Transverse colon (tissue), 4 donors: ENCODE measurements at regions not wholly inside any gene's neighbourhood (a gene's known extent, or its start where the extent isn't known, plus 50 kb on each side); places are given as distances from the start of the nearest gene placed in this dataset.

Experiments used
- DNase-seq: peaks from one replicate; pipeline ENCODE4 v3.0.0-alpha.2; 2019
- H3K27ac ChIP-seq, 4 donors: fragments of 200-600 bp; sonication (generic); 2 replicates each; pipeline ENCODE4 v1.5.1; 2016 to 2018; ENCODE audit warnings: inconsistent platforms in 4 of 4
- H3K27me3 ChIP-seq: fragments of 200-600 bp; sonication (generic); 2 replicates; pipeline ENCODE4 v1.5.1; 2017; ENCODE audit warnings: inconsistent platforms
- H3K36me3 ChIP-seq, 4 donors: fragments of 200-600 bp; sonication (generic); 2 replicates each; pipeline ENCODE4 v1.5.1; 2017 to 2019; ENCODE audit warnings: inconsistent platforms in 4 of 4
- H3K4me1 ChIP-seq, 4 donors: fragments of 200-600 bp; sonication (generic); 2 replicates each; pipeline ENCODE4 v1.5.1; 2017 to 2020; ENCODE audit warnings: inconsistent platforms in 4 of 4
- H3K4me3 ChIP-seq, 4 donors: fragments of 200-600 bp; sonication (generic); 1 replicate in 1 of 4; 2 replicates in 3 of 4; pipeline versions ENCODE4 v1.5.1 to v1.6.1; 2017 to 2019; ENCODE audit warnings: inconsistent platforms in 4 of 4
- H3K9me3 ChIP-seq, 2 donors: fragments of 200-600 bp; sonication (generic); 2 replicates each; pipeline ENCODE4 v1.5.1; 2017 to 2019; ENCODE audit warnings: inconsistent platforms in 2 of 2
- CTCF ChIP-seq, 5 experiments: fragments of 200-600 bp in 3 of 5; fragments of 450-650 bp in 2 of 5; sonication (generic) in 3 of 5; IDR thresholded peaks; 1 replicate in 2 of 5; 2 replicates in 3 of 5; pipeline ENCODE4 v1.5.1; 2016 to 2017; ENCODE audit warnings: antibody characterized with exemption in 5 of 5, inconsistent platforms in 3 of 5, mild to moderate bottlenecking in 2 of 5, moderate library complexity in 1 of 5
- EP300 ChIP-seq: sonication (generic); formaldehyde crosslinking; IDR thresholded peaks from one replicate; pipeline ENCODE4 v1.6.1; 2017; ENCODE audit warnings: antibody characterized with exemption, low read depth
- POLR2A ChIP-seq: fragments of 450-650 bp; IDR thresholded peaks from one replicate; pipeline ENCODE4 v1.6.1; 2016; ENCODE audit warnings: antibody characterized with exemption, mild to moderate bottlenecking, moderate library complexity
- POLR2AphosphoS5 ChIP-seq, 3 donors: sonication (generic); formaldehyde crosslinking; IDR thresholded peaks; one replicate each; pipeline ENCODE4 v1.6.1; 2016; ENCODE audit warnings: antibody characterized with exemption in 3 of 3
- WGBS, 2 donors: methylation state at CpG; one replicate each; pipeline ENCODE4 v1.1.5; 2018; ENCODE audit warnings: low coverage in 1 of 2; 5-methylcytosine and 5-hydroxymethylcytosine counted together
- in situ Hi-C, 4 donors: fragments of 200-750 bp; cut with MboI; loops; one replicate each; pipeline versions ENCODE4 v1.15.0 to v1.15.1; 2017; ENCODE audit warnings: low sequenced_read_pairs in 3 of 4, low pct_ligation_motif_present in 1 of 4, low pct_unique_long_range_greater_than_20kb in 1 of 4
- intact Hi-C: fragments of 100-400 bp; cut with DNase I; formaldehyde crosslinking; loops from one replicate; pipeline ENCODE4 v1.15.1; 2023; ENCODE audit warnings: low total_unique reads

GRCh38 chr1:203571661-203572060 is 55.0 kb upstream of the ATP2B4 start:
- 68 to 85% methylated on average over 6 to 8 of the region's 8 CpGs for WGBS, 2 donors
- no peak overlapping the region for H3K27ac ChIP-seq
- no peaks in the 10 kb centered on the region for H3K4me1 ChIP-seq
- TF ChIP-seq CTCF (IDR thresholded peaks at IDR 0.05) (no peak), POLR2AphosphoS5 (IDR thresholded peaks at IDR 0.05) (no peak), POLR2A (no peak), EP300 (no peak)
- H3K27me3 ChIP-seq, result no peaks in the 10 kb centered on the region
- in situ Hi-C loops, result no loop called here
- intact Hi-C loops, result no loop called here
- H3K36me3 ChIP-seq, result no peaks in the 10 kb centered on the region
- no peak overlapping the region for H3K4me3 ChIP-seq
- no peak for DNase-seq
- H3K9me3 ChIP-seq, result no peaks in the 10 kb centered on the region

GRCh38 chr1:203572134-203572625 is 54.5 kb upstream of the ATP2B4 start:
- H3K27me3 ChIP-seq, result no peaks in the 10 kb centered on the region
- no peak overlapping the region for H3K4me3 ChIP-seq
- H3K9me3 ChIP-seq, result no peaks in the 10 kb centered on the region
- WGBS, 2 donors, result 72% methylated on average over 10 of the region's 10 CpGs; no CpG with 5 or more reads in 1 of the 2 donors
- intact Hi-C loops, result no loop called here
- no peak overlapping the region for H3K27ac ChIP-seq
- TF ChIP-seq EP300 (no peak), POLR2A (no peak), CTCF (IDR thresholded peaks at IDR 0.05) (no peak), POLR2AphosphoS5 (IDR thresholded peaks at IDR 0.05) (no peak)
- no peaks in the 10 kb centered on the region for H3K4me1 ChIP-seq
- no peaks in the 10 kb centered on the region for H3K36me3 ChIP-seq
- no peak for DNase-seq
- in situ Hi-C loops, result no loop called here

- Histone ChIP-seq H3K27me3 (no peaks in the 10 kb centered on the region), H3K9me3 (no peaks in the 10 kb centered on the region), H3K36me3 (no peaks in the 10 kb centered on the region), H3K4me1 (no peaks in the 10 kb centered on the region), H3K27ac (no peak overlapping the region), H3K4me3 (no peak overlapping the region)
- 84 to 96% methylated on average over 7 of the region's 7 CpGs for WGBS, 2 donors
- no peak for DNase-seq
- intact Hi-C loops (no loop called here), in situ Hi-C loops (no loop called here)
- TF ChIP-seq POLR2AphosphoS5 (IDR thresholded peaks at IDR 0.05) (no peak), CTCF (IDR thresholded peaks at IDR 0.05) (no peak), POLR2A (no peak), EP300 (no peak)
Measured at GRCh38 chr1:203573730-203574129, 52.9 kb upstream of the ATP2B4 start.
